ENCODE measurements at regions not wholly inside any gene's neighbourhood (a gene's known extent, or its start where the extent isn't known, plus 50 kb on each side); places are given as distances from the start of the nearest gene placed in this dataset.

DNA sequence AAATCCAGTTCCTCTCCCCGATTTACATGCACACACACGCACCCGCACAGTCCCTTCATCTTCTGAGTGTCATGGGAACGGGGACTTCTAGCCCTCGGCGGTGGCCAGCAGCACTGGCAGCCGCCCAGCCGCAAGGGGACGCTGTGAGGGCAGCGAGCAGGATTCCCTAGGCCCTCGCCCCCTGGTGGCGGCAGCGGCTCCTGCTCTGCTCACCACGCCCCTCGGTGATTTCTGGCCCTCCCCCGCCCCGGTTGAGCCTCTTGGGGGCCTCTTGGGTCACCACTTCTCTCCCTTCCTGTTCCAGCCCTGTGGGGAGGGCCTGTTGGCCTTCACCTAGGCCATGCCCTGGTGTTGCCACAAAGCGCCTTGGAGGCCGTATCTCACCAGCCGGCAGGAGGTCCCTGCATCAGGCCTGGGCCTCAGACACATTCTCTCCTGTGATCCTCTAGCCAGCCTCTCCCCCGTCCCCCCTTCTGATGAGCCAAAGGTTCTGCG is 75.2 kb upstream of the KSR1 start:
- Histone ChIP-seq H3K36me3 (ENCODE audit: control insufficient read depth, insufficient read depth, low read length) (no peaks in the 10 kb centered on the region), H3K4me3 (ENCODE audit: low read length) (no peak overlapping the region), H3K9ac (ENCODE audit: low read length) (no peak overlapping the region), H3K27ac (ENCODE audit: low read depth, low read length) (peak overlapping the region; percentile 88), H3K4me1 (ENCODE audit: control insufficient read depth, insufficient read depth, low read length) (peaks cover 33% of the 10 kb centered on the region), H3K27me3 (ENCODE audit: control insufficient read depth, insufficient read depth, low read length) (no peaks in the 10 kb centered on the region)

DNA sequence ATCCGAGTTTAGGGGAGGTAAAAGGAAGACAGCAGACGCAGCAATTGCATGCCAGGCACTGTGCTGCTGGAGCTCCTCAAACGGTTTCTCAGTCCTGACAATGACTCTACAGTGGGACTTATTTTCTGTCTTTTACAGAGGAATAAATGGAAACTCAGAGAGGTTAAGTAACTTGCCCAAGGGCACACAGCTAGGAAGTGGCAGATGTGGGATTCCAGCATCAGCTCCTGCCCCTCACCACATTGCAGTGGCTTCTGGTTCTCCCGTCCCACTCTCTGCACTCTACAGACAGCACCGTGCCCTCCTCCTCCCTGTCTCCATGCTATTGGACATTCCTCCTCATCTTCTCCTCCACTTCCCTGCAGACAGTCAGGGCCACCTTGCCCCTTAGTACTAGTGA is 74.2 kb upstream of the KSR1 start:
- Histone ChIP-seq H3K4me1 (ENCODE audit: control insufficient read depth, insufficient read depth, low read length) (peaks cover 30% of the 10 kb centered on the region), H3K27me3 (ENCODE audit: control insufficient read depth, insufficient read depth, low read length) (no peaks in the 10 kb centered on the region), H3K4me3 (ENCODE audit: low read length) (no peak overlapping the region), H3K9ac (ENCODE audit: low read length) (no peak overlapping the region), H3K36me3 (ENCODE audit: control insufficient read depth, insufficient read depth, low read length) (no peaks in the 10 kb centered on the region), H3K27ac (ENCODE audit: low read depth, low read length) (no peak overlapping the region)

DNA sequence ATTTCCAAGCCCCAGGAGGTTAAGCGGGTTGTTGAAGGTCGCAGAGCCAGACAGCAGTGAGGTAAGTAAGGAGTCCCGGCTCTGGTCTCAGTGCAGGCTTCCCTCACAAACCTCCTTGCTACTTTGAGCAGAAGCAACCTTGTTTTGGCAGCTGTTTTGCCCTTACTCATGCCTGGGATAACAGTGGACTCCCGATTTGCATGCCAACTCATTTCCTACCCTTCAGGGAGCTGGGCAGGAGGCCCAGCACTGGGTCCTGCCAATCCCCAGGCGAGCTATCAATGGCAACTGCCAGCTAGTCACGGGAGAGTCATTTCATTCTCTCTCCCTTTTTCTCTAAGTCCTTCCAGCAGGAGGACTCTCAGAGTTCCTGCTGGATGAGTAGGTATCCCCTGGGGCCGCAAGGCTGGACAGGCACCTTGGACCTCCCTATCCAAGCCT is 72.0 kb upstream of the KSR1 start:
- Histone ChIP-seq H3K27ac (ENCODE audit: low read depth, low read length) (no peak overlapping the region), H3K4me1 (ENCODE audit: control insufficient read depth, insufficient read depth, low read length) (peaks cover 25% of the 10 kb centered on the region), H3K27me3 (ENCODE audit: control insufficient read depth, insufficient read depth, low read length) (no peaks in the 10 kb centered on the region), H3K4me3 (ENCODE audit: low read length) (no peak overlapping the region), H3K36me3 (ENCODE audit: control insufficient read depth, insufficient read depth, low read length) (no peaks in the 10 kb centered on the region), H3K9ac (ENCODE audit: low read length) (no peak overlapping the region)

DNA sequence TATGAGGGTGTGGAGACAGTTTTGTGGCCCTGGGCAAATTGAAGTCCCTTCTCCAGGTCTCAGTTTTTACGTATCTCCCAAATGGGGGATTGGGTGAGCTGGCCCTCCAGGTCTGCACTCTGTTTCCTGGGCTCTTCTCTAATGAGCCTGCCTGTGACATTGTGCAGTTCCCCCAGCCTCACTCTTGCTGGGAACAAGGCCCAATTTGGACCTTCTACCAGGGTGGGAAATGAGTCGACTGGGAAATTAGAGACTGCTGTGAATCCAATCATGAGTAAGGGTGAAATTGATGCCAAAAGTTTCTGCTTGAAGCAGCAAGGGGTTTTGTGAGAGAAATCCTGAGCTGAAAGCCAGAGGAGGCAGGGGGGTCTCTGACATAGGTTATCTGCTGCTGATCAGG is 71.5 kb upstream of the KSR1 start:
- Histone ChIP-seq H3K4me3 (ENCODE audit: low read length) (no peak overlapping the region), H3K36me3 (ENCODE audit: control insufficient read depth, insufficient read depth, low read length) (no peaks in the 10 kb centered on the region), H3K27me3 (ENCODE audit: control insufficient read depth, insufficient read depth, low read length) (no peaks in the 10 kb centered on the region), H3K4me1 (ENCODE audit: control insufficient read depth, insufficient read depth, low read length) (peaks cover 21% of the 10 kb centered on the region), H3K9ac (ENCODE audit: low read length) (no peak overlapping the region), H3K27ac (ENCODE audit: low read depth, low read length) (no peak overlapping the region)

DNA sequence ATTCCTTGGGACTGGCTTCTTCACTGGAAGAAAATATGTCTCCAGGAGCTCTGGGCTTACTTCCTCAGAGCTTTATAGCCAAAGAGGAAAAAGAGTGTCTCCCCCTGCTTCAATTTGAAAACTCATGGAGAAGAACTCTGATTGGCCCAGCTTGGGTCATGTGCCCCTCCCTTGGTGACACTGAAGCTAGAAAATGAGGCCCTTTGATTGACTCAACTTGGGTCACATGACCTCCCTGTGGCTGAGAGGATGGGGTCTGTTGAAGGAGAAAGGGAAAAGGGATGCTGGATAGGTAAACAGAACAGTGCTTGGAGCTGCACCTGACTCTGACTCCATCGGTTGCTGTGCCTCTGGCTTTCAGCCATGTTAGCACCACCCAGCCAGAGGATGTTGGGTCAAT is 70.6 kb upstream of the KSR1 start:
- Histone ChIP-seq H3K27ac (ENCODE audit: low read depth, low read length) (no peak overlapping the region), H3K36me3 (ENCODE audit: control insufficient read depth, insufficient read depth, low read length) (no peaks in the 10 kb centered on the region), H3K9ac (ENCODE audit: low read length) (no peak overlapping the region), H3K4me3 (ENCODE audit: low read length) (no peak overlapping the region), H3K27me3 (ENCODE audit: control insufficient read depth, insufficient read depth, low read length) (no peaks in the 10 kb centered on the region), H3K4me1 (ENCODE audit: control insufficient read depth, insufficient read depth, low read length) (peaks cover 12% of the 10 kb centered on the region)

DNA sequence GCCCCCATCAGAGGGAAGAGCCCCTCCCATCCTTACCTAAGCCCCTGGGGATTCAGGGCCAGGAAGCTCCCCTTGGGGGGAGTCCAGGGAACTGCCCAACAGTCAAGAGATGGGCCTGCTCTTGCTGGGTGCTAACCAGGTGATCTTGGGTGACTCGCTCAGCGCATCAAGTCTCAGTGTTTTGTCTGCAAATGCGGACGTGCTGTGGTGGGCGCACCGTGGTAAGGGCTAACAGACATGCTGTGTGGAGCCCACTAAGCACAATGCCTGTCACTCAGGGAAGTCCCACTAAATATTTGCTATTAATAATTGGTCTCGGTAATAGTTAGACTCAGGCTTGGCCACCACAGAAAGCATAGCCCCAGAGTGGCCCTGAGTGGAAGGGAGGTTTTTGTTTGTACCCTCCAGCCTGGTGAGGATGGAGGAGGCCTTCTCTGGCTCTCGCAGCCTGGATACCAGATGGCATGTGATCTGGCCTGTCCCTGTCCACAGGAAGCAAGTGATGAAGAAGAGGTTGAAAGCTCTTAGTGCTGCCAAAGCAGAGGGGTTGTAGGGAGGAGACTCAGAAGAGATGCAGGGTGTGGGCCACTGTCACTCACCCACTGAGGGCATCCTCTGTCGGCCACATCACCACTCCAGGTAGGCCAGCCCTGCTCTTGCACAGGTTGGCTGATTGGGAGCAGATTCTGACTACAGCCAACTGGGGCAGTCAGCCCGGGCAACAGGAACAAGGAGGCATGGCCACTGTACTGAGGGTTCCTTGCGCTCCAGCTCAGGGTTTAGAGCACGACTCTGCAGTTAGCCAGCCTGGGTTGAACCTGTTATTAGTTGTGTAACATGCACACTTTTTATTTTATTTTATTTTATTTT is 69.8 kb upstream of the KSR1 start:
- Histone ChIP-seq H3K9ac (ENCODE audit: low read length) (no peak overlapping the region), H3K27ac (ENCODE audit: low read depth, low read length) (no peak overlapping the region)

DNA sequence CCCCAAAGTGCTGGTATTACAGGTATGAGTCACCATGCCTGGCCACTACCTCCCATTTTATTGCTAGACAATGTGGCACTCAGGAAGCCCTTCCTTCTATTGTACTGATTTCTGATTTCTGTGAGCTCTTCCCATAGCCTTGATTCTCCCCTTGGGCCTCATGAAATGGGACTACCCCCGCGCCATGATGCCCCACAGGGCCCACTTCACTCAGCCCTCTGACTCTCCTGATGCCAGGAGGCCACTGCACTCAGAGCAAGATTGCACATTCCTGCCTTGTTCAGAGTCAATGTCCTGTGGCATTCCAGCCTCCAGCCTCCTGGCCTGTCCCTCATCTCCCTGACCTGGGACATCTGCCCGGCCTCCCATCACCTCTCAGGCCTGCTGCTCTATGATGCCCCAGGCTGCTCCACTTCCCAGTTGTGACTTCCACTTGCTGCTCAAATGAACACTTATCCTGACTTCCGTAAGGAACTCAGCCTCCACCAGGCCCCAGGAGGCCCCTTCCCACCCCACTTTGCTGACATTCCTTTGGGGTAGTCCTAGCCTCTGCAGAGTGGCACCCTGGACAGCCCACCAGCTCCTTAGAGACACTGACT is 66.6 kb upstream of the KSR1 start:
- Histone ChIP-seq H3K27ac (ENCODE audit: low read depth, low read length) (no peak overlapping the region), H3K9ac (ENCODE audit: low read length) (no peak overlapping the region), H3K4me3 (ENCODE audit: low read length) (no peak overlapping the region)

More for the DNA sequence above, 69.8 kb upstream of the KSR1 start:
- no peaks in the 10 kb centered on the region for H3K27me3 ChIP-seq (ENCODE audit: control insufficient read depth, insufficient read depth, low read length)
- peaks cover 8% of the 10 kb centered on the region for H3K4me1 ChIP-seq (ENCODE audit: control insufficient read depth, insufficient read depth, low read length)
- no peak overlapping the region for H3K4me3 ChIP-seq (ENCODE audit: low read length)
- H3K36me3 ChIP-seq (ENCODE audit: control insufficient read depth, insufficient read depth, low read length), result no peaks in the 10 kb centered on the region

DNA sequence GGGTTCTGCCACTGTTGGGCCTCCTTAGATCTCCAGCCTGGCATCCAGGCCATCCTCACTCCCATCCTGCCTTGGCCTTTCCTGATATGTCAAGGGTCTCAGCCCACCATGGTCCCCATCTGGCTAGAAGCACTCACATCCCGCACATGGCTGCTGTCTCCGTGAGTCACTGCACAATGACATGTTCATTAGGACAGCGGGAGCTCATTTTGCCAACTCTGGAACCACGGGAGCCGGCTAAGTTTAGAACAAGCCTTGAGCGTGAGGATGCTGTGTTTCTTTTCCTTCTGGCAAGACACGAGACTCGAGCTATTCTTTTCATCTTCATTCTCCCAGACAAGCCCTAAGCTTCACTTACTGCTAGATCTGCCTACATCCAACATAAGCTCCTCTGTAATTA is 65.7 kb upstream of the KSR1 start:
- no peaks in the 10 kb centered on the region for H3K27me3 ChIP-seq (ENCODE audit: control insufficient read depth, insufficient read depth, low read length)
- H3K27ac ChIP-seq (ENCODE audit: low read depth, low read length), result no peak overlapping the region
- no peak overlapping the region for H3K9ac ChIP-seq (ENCODE audit: low read length)
- H3K4me1 ChIP-seq (ENCODE audit: control insufficient read depth, insufficient read depth, low read length), result no peaks in the 10 kb centered on the region
- H3K36me3 ChIP-seq (ENCODE audit: control insufficient read depth, insufficient read depth, low read length), result no peaks in the 10 kb centered on the region
- H3K4me3 ChIP-seq (ENCODE audit: low read length), result no peak overlapping the region

More for the DNA sequence above, 66.6 kb upstream of the KSR1 start:
- H3K27me3 ChIP-seq (ENCODE audit: control insufficient read depth, insufficient read depth, low read length), result no peaks in the 10 kb centered on the region
- H3K4me1 ChIP-seq (ENCODE audit: control insufficient read depth, insufficient read depth, low read length), result no peaks in the 10 kb centered on the region
- no peaks in the 10 kb centered on the region for H3K36me3 ChIP-seq (ENCODE audit: control insufficient read depth, insufficient read depth, low read length)

DNA sequence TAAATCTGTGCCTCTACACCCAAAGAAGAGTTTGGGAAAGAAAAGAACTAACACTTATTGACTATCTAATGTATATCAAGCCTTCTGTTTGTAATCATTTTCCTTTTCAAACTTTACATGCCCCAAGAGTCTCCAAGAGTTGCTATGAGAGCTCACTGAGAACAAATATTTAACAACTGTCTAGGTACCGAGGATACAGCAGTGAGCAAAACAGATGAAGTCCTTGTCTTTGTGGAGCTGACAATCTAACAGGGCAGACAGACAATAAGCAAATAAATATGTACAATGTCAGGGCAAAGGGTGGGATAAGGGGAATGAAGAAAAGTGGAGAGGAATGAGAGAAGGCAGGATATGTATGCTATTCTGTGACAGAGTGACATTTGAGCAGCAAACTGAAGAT is 64.8 kb upstream of the KSR1 start:
- Histone ChIP-seq H3K4me3 (ENCODE audit: low read length) (no peak overlapping the region), H3K4me1 (ENCODE audit: control insufficient read depth, insufficient read depth, low read length) (no peaks in the 10 kb centered on the region), H3K9ac (ENCODE audit: low read length) (no peak overlapping the region), H3K36me3 (ENCODE audit: control insufficient read depth, insufficient read depth, low read length) (no peaks in the 10 kb centered on the region), H3K27ac (ENCODE audit: low read depth, low read length) (no peak overlapping the region), H3K27me3 (ENCODE audit: control insufficient read depth, insufficient read depth, low read length) (no peaks in the 10 kb centered on the region)

DNA sequence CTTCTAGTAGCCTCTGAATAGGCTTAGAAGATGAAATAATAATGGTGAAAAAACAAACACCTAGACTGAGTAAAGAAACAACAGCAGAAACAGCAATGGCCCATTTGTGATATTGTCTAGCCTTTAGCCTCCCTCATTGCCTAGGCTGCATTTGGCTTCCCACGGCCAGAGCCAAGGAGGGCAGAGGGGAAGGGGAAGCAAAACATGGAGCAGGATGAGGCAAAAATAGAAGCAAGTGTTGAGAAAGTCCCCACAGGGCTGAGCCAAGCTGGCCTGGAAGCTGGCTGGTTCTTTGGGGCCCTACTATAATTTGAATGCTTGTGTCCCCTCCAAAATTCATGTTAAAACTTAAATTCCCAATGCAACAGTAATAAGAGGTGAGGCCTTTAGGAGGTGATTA is 60.2 kb upstream of the KSR1 start:
- no peaks in the 10 kb centered on the region for H3K36me3 ChIP-seq (ENCODE audit: control insufficient read depth, insufficient read depth, low read length)
- no peak overlapping the region for H3K9ac ChIP-seq (ENCODE audit: low read length)
- H3K4me1 ChIP-seq (ENCODE audit: control insufficient read depth, insufficient read depth, low read length), result no peaks in the 10 kb centered on the region
- H3K27me3 ChIP-seq (ENCODE audit: control insufficient read depth, insufficient read depth, low read length), result no peaks in the 10 kb centered on the region
- H3K27ac ChIP-seq (ENCODE audit: low read depth, low read length), result no peak overlapping the region
- H3K4me3 ChIP-seq (ENCODE audit: low read length), result no peak overlapping the region

DNA sequence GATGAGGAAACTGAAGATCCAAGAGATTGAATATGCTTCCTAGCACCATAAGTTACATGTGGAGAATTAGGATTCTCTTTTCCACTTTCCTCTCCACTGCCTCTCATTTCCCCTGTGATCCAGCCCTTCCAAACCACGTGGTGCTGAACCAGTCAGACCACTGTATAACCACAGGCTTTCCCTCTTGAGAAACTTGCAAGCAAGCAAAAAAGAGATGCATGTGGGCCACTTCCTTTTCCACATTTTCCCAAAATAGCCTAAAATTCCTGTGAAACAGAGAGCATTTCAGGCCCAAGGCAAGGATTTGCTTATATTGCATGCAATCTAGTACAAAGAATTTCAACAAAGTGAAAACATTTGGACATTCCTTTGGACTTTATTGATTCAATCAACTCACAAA is 59.3 kb upstream of the KSR1 start:
- H3K4me1 ChIP-seq (ENCODE audit: control insufficient read depth, insufficient read depth, low read length), result no peaks in the 10 kb centered on the region
- H3K27ac ChIP-seq (ENCODE audit: low read depth, low read length), result no peak overlapping the region
- H3K9ac ChIP-seq (ENCODE audit: low read length), result no peak overlapping the region
- no peaks in the 10 kb centered on the region for H3K27me3 ChIP-seq (ENCODE audit: control insufficient read depth, insufficient read depth, low read length)
- H3K36me3 ChIP-seq (ENCODE audit: control insufficient read depth, insufficient read depth, low read length), result no peaks in the 10 kb centered on the region
- H3K4me3 ChIP-seq (ENCODE audit: low read length), result no peak overlapping the region

DNA sequence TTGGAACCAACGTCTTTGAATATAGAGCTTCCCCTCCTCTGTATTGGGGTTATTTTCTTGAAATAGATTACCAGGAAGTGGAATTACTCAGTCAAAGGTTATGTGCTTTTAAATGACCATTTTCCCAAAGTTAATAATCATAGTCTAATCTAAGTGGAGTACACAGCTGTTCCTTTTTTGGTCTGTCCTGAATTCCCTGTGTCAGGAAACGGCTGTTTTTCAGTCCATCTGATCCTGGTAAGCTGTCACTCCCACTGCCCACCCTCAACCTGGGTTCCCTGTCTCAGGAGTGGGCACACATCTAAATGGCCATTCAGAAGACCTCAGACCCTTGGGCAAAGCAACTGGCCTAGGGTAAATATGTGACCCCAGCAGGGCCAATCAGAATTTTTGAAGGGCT is 57.6 kb upstream of the KSR1 start:
- Histone ChIP-seq H3K36me3 (ENCODE audit: control insufficient read depth, insufficient read depth, low read length) (no peaks in the 10 kb centered on the region), H3K27ac (ENCODE audit: low read depth, low read length) (no peak overlapping the region), H3K9ac (ENCODE audit: low read length) (no peak overlapping the region), H3K4me1 (ENCODE audit: control insufficient read depth, insufficient read depth, low read length) (no peaks in the 10 kb centered on the region), H3K4me3 (ENCODE audit: low read length) (no peak overlapping the region), H3K27me3 (ENCODE audit: control insufficient read depth, insufficient read depth, low read length) (no peaks in the 10 kb centered on the region)

DNA sequence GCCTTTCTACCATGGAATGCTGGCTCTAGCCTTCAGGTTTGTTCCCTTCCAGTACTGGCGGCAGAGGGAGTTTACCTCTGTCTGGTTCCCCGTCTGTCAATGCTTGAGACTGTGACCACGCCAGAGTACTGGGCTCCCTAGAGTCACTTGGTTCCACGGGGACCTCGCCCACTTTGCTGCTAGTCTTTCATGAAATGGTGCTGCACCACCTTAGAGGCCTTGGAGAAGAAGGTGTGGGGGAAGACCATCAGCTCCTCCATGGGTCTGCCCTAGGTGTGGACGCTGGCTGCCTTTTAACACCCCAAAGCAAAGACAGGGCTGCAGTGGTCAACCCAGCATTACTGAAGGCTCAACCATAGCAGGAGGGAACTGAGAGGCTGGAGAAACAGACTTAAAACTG is 55.3 kb upstream of the KSR1 start:
- H3K36me3 ChIP-seq (ENCODE audit: control insufficient read depth, insufficient read depth, low read length), result no peaks in the 10 kb centered on the region
- no peak overlapping the region for H3K4me3 ChIP-seq (ENCODE audit: low read length)
- no peak overlapping the region for H3K27ac ChIP-seq (ENCODE audit: low read depth, low read length)
- H3K27me3 ChIP-seq (ENCODE audit: control insufficient read depth, insufficient read depth, low read length), result no peaks in the 10 kb centered on the region
- H3K4me1 ChIP-seq (ENCODE audit: control insufficient read depth, insufficient read depth, low read length), result no peaks in the 10 kb centered on the region
- no peak overlapping the region for H3K9ac ChIP-seq (ENCODE audit: low read length)
